ENCODE measurements at regions not wholly inside any gene's neighbourhood (a gene's known extent, or its start where the extent isn't known, plus 50 kb on each side); places are given as distances from the start of the nearest gene placed in this dataset.

DNA sequence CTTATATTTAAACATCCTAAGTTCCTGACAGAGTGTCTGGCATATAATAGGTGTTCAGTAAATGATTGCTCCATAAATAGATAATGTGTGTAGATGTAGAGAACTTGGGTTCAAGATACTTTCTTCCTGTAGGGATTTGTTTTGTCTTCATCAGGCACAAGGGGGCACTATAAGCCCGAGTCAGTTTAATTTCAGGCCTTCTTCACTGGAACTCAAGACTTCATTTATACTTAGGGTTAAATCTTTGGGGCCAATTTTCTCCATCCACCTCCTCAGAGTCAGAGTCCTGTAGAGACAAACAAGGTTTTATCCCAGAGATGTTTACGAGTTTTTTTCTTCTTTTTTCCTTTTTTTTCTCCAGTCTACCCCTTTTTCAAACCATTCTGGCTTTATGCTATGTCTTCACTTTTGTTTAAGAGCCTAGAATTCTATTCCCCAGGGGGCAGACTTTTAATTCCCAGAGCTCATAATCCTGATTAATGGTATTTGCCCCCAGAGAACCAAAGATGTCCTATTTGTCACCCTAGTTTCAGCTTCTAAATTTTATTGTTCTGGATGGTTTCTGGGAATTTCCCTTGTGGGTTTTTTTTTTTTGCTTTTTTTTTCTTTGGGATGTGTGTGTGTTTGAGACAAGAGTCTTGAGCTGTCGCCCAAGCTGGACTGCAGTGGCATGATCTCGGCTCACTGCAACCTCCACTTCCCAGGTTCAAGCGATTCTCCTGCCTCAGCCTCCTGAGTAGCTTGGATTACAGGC, 88.4 kb downstream of the HFE start:
- CTCF ChIA-PET: interaction anchor here (0.6 to 1.5 kb wide), 8 partner anchors 12 to 140 kb away, joined by 3 to 5 read pairs (median 4); a partner anchor contains a TSS
- Histone ChIP-seq H4K20me1 (ENCODE audit: insufficient read depth) (no peaks in the 10 kb centered on the region), H3K36me3 (replicated peaks in 1 of 2; ENCODE audit: control insufficient read depth in 1 of 2, insufficient read depth in 2 of 2, low read length in 1 of 2) (no peaks in the 10 kb centered on the region), H3K9me3 (no peaks in the 10 kb centered on the region), H3K27me3 (ENCODE audit: insufficient read depth) (no peaks in the 10 kb centered on the region), H3K4me2 (no peak overlapping the region), H3K79me2 (ENCODE audit: insufficient read depth) (peaks cover 25% of the 10 kb centered on the region), H3K4me1 (ENCODE audit: control insufficient read depth in 1 of 2, insufficient read depth in 2 of 2, low read depth in 1 of 2, low read length in 1 of 2) (peaks cover 3 to 4% of the 10 kb centered on the region in 2 experiments; a peak in 3 of 4 replicates), H3K9me2 (no peaks in the 10 kb centered on the region), H3K27ac (ENCODE audit: low read depth in 2 of 2, low read length in 1 of 2) (no peak overlapping the region), H3K4me3 (ENCODE audit: low read depth in 2 of 2, low read length in 1 of 2) (peak overlapping the region in 1 of 2 experiments; percentile 18; a peak in 1 of 4 replicates), H3F3A (replicated peaks; ENCODE audit: insufficient read depth) (peaks cover 28% of the 10 kb centered on the region), H3K9ac (no peak overlapping the region), H2AFZ (ENCODE audit: low read depth) (no peak overlapping the region)
- TF ChIP-seq SIN3A (IDR thresholded peaks at IDR 0.05; ENCODE audit: borderline replicate concordance, low read depth, low read length) (no peak), FOXM1 (IDR thresholded peaks at IDR 0.05; ENCODE audit: low read depth) (no peak), NRF1 (IDR thresholded peaks at IDR 0.05; ENCODE audit: low read depth, low read length) (no peak), RCOR1 (IDR thresholded peaks at IDR 0.05; ENCODE audit: low read length) (no peak), TAF1 (IDR thresholded peaks at IDR 0.05; ENCODE audit: borderline replicate concordance, low read depth, low read length) (no peak), RAD21 (IDR thresholded peaks at IDR 0.05; ENCODE audit: low read length) (peak; percentile 73), SMC3 (IDR thresholded peaks at IDR 0.05; ENCODE audit: low read depth, low read length) (peak; percentile 28; the same call in 1 of the 2 replicates), EP300 (IDR thresholded peaks at IDR 0.05; ENCODE audit: borderline replicate concordance in 1 of 2, low read depth in 1 of 2, low read length in 1 of 2) (no peak)
- TF ChIP-seq, protein P1, sequence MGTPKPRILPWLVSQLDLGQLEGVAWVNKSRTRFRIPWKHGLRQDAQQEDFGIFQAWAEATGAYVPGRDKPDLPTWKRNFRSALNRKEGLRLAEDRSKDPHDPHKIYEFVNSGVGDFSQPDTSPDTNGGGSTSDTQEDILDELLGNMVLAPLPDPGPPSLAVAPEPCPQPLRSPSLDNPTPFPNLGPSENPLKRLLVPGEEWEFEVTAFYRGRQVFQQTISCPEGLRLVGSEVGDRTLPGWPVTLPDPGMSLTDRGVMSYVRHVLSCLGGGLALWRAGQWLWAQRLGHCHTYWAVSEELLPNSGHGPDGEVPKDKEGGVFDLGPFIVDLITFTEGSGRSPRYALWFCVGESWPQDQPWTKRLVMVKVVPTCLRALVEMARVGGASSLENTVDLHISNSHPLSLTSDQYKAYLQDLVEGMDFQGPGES (IDR thresholded peaks at IDR 0.05; ENCODE audit: low read depth, low read length): no peak
- TF ChIP-seq, protein P2, sequence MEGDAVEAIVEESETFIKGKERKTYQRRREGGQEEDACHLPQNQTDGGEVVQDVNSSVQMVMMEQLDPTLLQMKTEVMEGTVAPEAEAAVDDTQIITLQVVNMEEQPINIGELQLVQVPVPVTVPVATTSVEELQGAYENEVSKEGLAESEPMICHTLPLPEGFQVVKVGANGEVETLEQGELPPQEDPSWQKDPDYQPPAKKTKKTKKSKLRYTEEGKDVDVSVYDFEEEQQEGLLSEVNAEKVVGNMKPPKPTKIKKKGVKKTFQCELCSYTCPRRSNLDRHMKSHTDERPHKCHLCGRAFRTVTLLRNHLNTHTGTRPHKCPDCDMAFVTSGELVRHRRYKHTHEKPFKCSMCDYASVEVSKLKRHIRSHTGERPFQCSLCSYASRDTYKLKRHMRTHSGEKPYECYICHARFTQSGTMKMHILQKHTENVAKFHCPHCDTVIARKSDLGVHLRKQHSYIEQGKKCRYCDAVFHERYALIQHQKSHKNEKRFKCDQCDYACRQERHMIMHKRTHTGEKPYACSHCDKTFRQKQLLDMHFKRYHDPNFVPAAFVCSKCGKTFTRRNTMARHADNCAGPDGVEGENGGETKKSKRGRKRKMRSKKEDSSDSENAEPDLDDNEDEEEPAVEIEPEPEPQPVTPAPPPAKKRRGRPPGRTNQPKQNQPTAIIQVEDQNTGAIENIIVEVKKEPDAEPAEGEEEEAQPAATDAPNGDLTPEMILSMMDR (IDR thresholded peaks at IDR 0.05): peak; percentile 75
- TF ChIP-seq, protein P3, sequence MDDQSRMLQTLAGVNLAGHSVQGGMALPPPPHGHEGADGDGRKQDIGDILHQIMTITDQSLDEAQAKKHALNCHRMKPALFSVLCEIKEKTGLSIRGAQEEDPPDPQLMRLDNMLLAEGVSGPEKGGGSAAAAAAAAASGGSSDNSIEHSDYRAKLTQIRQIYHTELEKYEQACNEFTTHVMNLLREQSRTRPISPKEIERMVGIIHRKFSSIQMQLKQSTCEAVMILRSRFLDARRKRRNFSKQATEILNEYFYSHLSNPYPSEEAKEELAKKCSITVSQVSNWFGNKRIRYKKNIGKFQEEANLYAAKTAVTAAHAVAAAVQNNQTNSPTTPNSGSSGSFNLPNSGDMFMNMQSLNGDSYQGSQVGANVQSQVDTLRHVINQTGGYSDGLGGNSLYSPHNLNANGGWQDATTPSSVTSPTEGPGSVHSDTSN (IDR thresholded peaks at IDR 0.05): no peak
- WGBS (ENCODE audit: low lambda C conversion rate): 62% methylated on average over 5 of the region's 5 CpGs
- POLR2A ChIA-PET: interaction anchor here (0.6 to 1.4 kb wide), 4 partner anchors 17 to 49 kb away, joined by 3 to 6 read pairs (median 4); a partner anchor contains a TSS
- no peak for DNase-seq

DNA sequence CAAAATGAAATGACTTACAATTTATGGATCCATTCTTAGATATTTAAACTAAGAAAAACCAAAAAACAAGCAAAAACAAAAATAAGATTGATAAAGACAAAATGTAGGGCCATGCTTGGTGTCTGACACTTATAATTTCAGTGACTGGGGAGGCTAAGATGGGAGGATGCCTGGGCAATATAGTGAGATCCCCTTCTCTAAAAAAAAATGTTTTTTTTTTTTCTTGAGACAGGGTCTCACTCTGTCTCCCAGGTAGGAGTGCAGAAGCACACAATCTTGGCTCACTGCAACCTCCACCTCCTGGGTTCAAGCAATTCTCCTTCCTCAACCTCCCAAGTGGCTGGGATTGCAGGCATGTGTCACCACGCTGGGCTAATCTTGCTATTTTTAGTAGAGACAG, 92.4 kb downstream of the HFE start:
- H3K4me2 ChIP-seq: no peak overlapping the region
- no peaks in the 10 kb centered on the region for H4K20me1 ChIP-seq (ENCODE audit: insufficient read depth)
- H3K27ac ChIP-seq (ENCODE audit: low read depth in 2 of 2, low read length in 1 of 2): no peak overlapping the region
- 100% methylated on average over 1 of the region's 1 CpG for WGBS (ENCODE audit: low lambda C conversion rate)
- no peaks in the 10 kb centered on the region for H3K27me3 ChIP-seq (ENCODE audit: insufficient read depth)
- H3K4me1 ChIP-seq (ENCODE audit: control insufficient read depth in 1 of 2, insufficient read depth in 2 of 2, low read depth in 1 of 2, low read length in 1 of 2): peaks cover 0 to 6% of the 10 kb centered on the region in 2 experiments; a peak in 2 of 4 replicates
- H2AFZ ChIP-seq (ENCODE audit: low read depth): no peak overlapping the region
- no peaks in the 10 kb centered on the region for H3K36me3 ChIP-seq (replicated peaks in 1 of 2; ENCODE audit: control insufficient read depth in 1 of 2, insufficient read depth in 2 of 2, low read length in 1 of 2)
- ChIA-PET POLR2A (interaction anchor here (1.0 to 2.0 kb wide), 7 partner anchors 9 to 56 kb away, joined by 3 to 9 read pairs (median 4); a partner anchor contains a TSS), CTCF (interaction anchor here (0.7 to 1.3 kb wide), 2 partner anchors 8 to 54 kb away, joined by 3 read pairs; no protein-coding TSS in a partner anchor)
- TF ChIP-seq, protein P4, sequence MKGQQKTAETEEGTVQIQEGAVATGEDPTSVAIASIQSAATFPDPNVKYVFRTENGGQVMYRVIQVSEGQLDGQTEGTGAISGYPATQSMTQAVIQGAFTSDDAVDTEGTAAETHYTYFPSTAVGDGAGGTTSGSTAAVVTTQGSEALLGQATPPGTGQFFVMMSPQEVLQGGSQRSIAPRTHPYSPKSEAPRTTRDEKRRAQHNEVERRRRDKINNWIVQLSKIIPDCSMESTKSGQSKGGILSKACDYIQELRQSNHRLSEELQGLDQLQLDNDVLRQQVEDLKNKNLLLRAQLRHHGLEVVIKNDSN (IDR thresholded peaks at IDR 0.05; ENCODE audit: borderline replicate concordance, low read depth): no peak
- TF ChIP-seq JUND (IDR thresholded peaks at IDR 0.05): no peak
- TF ChIP-seq NFIC (IDR thresholded peaks at IDR 0.05; ENCODE audit: borderline replicate concordance): no peak
- no peak for TF ChIP-seq FOXJ3 (CRISPR knock-in tag; IDR thresholded peaks at IDR 0.05)
- TF ChIP-seq SIN3A (IDR thresholded peaks at IDR 0.05; ENCODE audit: borderline replicate concordance, low read depth, low read length): no peak
- TF ChIP-seq GATA2 (CRISPR knock-in tag; IDR thresholded peaks at IDR 0.05): no peak
- no peak for TF ChIP-seq FOXM1 (IDR thresholded peaks at IDR 0.05; ENCODE audit: low read depth)
- no peak for TF ChIP-seq TEAD4 (IDR thresholded peaks at IDR 0.05; ENCODE audit: borderline replicate concordance, insufficient read depth)
- peaks cover 6% of the 10 kb centered on the region; the same call in 1 of the 2 replicates for H3K79me2 ChIP-seq (ENCODE audit: insufficient read depth)
- no peaks in the 10 kb centered on the region for H3K9me2 ChIP-seq
- H3K4me3 ChIP-seq (ENCODE audit: low read depth in 2 of 2, low read length in 1 of 2): no peak overlapping the region
- H3F3A ChIP-seq (replicated peaks; ENCODE audit: insufficient read depth): peaks cover 12% of the 10 kb centered on the region
- H3K9ac ChIP-seq: no peak overlapping the region
- H3K9me3 ChIP-seq: no peaks in the 10 kb centered on the region
- no peak for DNase-seq

Measured in SK-N-SH (cell line).